ENCODE measurements at regions not wholly inside any gene's neighbourhood (a gene's known extent, or its start where the extent isn't known, plus 50 kb on each side); places are given as distances from the start of the nearest gene placed in this dataset.

DNA sequence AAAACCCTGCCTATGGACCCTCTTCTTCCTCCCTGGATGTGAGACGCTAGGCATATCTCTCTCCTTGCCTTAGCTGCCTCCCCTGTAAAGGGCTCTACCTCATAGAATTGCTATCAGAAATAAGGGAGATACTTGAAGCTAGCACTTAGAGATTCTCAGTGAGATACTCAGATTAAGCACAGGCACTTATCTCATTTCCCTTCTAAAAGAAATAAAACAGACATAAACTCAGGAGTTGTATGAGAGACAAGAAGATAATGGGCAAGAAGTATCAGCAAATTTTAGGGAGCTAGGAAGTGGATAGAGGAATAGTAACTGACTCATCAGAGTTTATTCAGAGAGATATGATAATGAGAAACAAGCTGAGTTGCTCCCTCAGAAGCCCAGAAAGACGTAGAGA, 131.0 kb downstream of the SP3 start:
- DNase-seq = no peak

DNA sequence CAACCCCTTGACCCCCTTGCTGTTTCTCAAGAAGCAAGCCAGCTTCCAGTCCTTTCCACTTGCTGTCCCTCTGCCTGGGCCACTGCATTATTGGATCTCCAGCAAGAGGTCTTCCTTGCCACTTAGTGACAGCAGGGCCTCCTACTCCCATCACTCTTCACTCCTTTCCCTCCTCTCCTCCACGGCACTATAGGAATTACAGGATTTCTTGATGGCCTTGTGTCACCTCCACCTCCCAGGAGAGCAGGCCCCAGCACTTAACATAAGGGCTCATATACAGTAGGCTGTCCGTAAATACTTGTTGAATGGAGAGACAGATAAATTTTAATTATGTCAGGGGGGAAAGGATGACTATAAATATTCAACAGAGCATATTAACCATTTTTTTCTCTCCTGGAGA, 129.4 kb downstream of the SP3 start:
- no peak for DNase-seq

DNA sequence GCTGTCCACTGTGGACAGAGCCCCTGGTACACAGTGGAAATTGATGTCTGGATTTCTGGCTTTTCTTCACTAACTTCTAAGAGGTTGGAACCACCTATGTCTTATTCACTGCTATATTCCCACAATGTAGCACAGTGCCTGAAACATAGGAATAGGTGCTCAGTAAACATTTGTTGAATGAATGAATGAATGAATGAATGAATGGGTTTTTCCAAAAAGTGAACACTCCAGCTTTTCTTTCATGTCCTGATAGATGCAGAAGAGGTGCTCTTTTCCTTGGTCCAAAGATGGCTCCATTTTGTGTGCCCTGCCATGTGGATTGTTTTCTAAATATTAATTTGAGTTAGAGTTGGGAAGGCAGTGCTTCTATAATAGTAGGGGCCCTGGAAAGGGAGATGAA, 124.1 kb downstream of the SP3 start:
- DNase-seq = no peak

DNA sequence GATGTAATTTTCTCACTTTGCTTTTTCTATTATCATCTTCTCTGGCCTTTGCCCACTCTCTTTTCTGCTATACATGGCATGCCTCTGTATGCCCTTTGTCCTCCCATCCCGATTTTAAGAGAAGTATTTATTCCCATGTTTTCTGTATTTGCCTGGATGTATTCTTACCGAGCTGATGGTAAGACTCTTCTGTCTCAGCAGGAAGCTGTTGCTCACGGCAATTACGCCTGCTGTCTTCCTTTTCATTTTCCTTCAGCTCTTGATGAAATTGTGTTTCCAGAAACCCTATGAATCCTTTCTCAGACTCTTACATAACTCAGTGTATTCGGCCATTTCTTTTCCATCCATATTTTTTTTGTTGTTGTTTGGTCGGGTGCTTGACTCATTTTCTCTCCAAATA, 121.6 kb downstream of the SP3 start:
- DNase-seq = no peak

DNA sequence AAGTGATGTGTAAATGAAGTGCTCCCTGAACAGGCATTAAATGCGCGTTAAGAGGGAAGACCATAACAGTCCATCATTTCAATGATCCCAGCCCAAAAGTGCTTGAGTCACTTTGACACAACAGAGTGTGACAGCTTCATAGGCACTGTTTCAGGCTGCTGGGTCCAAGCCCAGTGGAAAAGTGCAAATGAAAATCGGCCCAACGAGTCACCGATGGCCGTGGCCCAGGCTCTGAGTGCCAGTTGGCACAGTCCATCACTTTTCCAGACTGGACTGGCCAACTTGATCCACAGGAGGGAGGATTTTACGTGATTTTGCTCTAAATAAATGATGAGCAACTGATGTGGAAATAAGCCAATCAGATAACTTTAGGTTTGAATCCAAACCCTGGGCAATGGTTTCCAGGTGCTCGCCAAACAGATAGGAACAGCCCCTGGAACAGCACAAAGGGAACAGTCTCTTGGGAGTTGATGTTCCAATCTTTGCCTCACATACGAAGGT, 114.0 kb downstream of the SP3 start:
- no peak for DNase-seq

DNA sequence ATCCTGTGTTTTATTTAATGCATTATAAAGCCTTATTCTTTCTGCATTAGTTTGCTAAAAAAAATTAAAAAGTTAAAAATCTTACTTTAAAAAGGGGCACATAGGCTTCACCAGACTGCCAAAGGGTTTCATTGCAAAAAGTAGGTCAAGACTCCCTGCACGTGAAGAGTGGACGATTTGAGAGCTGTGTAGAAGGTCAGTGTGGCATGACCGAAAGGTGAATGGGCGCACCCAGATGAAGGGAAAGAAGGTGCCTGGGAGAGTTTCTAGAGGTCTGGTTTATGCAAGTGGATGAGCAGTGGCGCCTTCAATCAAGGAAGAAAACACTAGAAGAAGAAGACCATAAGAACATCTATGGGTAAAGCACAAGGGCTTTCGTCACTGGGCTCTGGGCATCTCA, 111.0 kb downstream of the SP3 start:
- DNase-seq = no peak

DNA sequence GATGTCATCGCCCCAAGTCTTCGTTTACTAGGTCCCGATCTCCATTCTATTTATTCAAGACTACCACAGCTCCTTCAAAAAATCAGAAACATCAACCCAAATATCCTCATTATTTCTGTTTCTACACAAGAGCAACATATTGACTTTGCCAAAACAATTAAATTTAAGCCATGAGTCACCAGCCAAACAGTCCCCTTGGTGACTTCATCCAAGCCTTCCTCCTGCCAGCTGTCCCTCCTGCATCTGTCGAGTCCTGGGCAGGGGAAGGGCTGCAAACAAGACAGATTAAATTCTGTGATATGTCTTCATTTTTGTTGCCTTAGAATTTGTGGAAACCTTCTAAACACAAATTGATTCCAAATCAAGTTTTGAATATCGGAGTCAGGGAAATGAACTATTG, 110.3 kb downstream of the SP3 start:
- DNase-seq = no peak

DNA sequence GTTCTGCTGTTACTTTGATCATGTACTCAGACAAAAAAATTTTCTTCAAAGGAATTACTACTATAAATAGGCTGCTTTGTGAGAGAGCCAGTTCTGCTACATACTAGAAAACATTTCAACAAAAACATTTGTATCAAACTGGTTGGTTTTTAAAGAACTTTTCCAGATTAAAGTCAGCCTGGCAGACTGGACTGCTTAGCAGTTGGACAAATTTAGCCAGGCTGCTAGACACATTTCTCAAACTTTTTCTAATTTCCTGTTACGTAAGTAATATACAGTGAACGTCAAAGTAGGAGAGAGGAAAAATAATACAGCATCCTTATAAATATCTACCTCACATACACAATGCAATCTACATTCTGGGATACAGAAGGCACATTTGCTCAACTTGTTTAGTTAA, 109.5 kb downstream of the SP3 start:
- DNase-seq = no peak
